EL (cell line): ENCODE measurements at regions not wholly inside any gene's neighbourhood (a gene's known extent, or its start where the extent isn't known, plus 50 kb on each side); places are given as distances from the start of the nearest gene placed in this dataset.

Source experiments
- DNase-seq: peaks from one replicate; pipeline ENCODE4 v3.0.0-alpha.2; 2016

DNA sequence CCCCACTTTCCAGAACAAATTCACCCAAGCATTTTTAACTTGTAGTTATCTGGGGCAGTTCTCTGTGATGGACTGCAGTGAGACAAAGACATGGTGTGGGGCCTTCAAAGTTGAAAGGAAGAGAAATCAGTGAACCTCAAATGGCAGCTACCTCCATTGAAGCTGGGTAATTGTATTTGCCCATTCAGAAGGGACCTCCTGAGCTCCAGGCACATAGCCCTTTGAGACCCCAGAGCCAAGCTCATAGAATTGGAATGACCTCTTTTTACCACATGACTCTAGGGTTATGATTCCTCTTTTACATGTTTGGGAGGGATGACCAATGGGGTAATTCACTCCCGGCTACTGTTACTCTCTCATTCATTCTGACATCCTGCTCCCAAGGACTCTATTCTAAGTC lies 368.4 kb upstream of the ITGA1 start:
- DNase-seq, result no peak

- DNase-seq, result no peak
Measured at GRCh38 chr5:52427615-52428014, 360.1 kb upstream of the ITGA1 start.

DNA sequence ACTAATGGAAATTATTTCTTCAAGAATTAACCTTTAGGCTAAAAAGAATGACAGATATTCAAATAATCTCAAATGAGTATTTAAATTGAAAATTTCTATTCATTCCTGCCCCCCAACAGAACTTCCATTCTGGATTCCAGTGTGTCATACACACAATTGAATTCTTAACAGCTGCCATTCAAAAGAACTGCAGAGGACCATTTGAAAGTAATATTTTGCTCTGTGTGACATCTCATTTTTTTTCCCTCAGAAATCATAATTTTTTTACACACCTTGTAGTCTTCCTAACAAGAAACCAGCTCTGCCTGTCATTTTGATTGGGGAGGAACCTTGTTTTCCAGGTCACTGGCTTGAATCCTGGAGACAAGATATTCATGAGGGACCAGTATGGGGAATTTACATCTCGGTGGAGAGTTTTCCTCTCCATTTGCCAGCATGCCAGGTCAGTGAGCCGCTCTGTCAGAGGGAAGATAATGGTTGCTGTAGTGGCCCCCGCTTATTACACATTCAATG lies 358.7 kb upstream of the ITGA1 start:
- no peak for DNase-seq

DNA sequence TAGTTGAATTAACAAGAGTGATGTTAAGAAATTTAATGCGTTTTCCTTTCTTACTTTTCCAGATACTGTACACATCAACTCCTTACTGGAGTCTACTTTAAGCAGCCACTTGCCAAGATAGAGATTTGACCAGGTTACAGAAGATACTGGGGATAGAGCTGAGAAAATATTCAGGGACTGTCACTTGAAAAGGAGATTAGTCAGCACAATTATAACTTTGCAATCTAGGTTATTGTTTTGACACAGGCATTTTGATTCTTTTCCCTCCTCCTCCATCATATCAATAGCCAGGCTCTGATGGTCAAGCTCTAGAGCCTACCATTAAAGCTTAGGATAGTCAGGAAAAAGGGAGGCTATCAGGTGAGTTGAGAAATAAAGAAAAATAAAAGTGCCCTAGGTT lies 345.9 kb upstream of the ITGA1 start:
- DNase-seq, result no peak

DNA sequence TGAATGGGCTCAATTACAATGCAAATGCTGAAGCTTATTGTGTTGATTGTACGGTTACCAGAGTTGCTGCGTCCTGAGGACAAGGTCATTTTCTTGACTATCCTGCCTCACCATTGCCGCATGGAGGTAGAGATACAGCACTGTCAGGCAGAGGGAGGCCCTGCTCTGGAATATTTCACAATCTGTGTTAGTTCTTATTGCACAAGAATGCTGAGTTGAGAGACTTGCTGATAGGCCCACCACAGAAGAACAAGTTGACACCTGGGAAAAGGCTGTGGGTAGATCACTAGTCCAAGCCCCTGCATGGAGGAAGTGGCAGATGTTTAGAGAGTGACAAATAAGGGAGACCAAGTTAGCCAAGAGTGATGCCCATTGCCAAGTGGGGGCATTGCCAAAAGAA lies 344.5 kb upstream of the ITGA1 start:
- no peak for DNase-seq

GRCh38 chr5:52448111-52448510 lies 339.6 kb upstream of the ITGA1 start:
- no peak for DNase-seq

DNA sequence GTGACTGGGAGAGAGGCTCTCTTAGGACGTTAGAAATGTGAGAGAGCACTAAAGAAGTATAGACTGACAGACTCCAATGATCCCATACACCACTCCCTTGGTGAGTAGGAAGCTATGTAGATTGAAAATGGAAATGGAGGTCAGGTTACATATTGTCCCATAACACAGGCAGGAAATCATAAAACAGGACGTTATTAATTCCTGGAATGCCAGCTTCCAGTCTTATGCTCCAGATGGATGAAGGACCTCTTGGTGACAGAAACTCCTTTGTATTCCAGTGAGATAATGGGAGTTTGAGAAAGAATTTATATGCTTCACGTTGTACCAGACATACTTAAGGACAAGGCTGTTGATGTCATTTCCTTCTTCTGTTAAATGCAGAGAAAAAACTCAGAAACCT lies 338.2 kb upstream of the ITGA1 start:
- no peak for DNase-seq

- no peak for DNase-seq
Measured at GRCh38 chr5:52452098-52452497, 335.6 kb upstream of the ITGA1 start.

GRCh38 chr5:52453176-52453575 lies 334.5 kb upstream of the ITGA1 start:
- no peak for DNase-seq

- DNase-seq, result no peak
Measured at GRCh38 chr5:52455920-52456319, 331.8 kb upstream of the ITGA1 start.

DNA sequence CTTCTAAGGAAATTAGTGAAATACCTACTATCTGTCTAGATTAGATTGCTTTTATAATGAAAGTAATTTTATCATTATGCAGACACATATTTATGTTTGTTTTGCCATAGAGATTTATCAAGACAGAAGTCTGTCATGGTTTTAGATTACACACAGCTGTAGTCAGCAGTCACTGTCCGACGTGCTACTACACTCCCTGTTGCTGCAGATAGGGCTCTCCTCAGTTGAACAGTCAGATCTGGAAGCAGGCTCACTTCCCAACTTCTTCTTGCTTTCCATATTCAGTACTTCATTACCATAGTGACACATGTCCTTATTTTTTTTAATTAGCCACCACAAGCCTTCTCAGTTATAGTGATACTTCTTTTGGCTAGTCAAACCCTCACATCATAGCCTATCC lies 329.9 kb upstream of the ITGA1 start:
- no peak for DNase-seq

GRCh38 chr5:52466113-52466512 lies 321.6 kb upstream of the ITGA1 start:
- DNase-seq, result no peak

DNA sequence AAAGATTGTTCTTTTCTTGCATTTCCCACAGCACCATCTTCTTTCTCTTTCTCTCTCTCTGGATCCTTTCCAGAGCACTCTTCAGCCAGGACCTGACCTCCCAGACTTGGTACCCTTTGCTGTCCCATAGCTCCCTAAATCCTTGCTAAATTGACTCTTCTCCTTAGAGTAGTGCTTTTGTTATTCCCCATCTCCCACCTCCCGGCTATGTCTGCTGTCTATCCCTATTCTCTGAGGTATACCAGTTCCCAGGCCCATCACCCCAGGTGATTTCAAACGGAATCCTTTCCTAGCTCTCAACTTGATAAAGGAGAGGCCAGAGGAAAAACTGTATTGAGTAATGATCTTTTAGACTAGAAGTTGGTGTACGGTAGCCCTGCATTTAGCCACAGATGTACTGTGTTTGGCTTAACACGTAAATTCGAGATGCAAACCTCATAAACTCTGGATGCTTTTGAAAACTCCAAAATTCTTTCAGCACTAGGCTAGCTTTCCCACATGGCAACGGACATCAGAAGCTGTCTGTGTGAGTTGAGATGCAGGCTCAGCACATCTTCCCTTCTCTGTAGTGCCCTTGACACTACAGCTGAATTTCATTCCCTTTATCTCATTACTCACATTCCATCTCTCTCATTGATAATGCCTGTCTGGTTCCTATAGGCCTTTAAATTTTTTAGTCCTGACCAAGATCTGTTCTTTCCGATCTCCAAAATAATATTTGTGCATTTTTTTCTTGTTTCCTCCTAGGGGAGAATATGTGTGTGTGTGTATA lies 320.8 kb upstream of the ITGA1 start:
- no peak for DNase-seq

DNA sequence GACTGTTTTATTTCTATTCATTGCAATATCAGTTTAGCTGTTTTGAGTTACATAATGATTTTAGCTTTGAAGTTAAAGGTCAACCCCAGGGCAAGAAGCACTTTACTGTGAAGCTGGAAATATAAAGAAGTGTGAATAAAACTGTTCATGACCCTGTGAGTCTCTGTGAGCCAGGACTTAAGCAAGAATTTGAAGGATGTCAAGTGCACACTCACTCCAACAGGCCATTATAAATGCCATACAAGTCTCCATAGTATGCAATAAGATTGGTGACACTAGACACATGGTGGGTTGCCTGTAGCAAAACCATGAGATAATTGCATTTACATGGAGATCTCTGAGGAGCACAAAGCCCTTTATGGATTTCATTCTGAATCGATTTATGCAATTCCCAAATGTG lies 318.7 kb upstream of the ITGA1 start:
- DNase-seq, result no peak

DNA sequence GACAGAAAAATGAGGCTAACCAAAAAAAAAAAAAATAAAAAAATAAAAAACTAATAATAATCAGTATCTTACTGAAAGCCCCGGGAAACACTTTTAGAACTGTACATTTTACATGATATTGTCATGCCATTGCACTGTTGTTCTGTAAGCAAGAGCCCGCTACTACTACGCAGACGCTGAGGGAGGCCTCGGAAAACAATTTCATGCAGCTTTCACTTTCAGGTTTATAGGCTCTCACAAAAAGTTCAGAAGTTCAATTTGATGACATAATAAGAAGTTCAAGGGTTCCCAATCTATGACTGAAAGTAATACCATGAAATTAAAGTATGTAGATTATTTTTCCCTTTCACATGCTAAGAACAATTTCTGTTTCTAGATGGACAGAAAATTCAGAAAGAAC lies 318.3 kb upstream of the ITGA1 start:
- no peak for DNase-seq

DNA sequence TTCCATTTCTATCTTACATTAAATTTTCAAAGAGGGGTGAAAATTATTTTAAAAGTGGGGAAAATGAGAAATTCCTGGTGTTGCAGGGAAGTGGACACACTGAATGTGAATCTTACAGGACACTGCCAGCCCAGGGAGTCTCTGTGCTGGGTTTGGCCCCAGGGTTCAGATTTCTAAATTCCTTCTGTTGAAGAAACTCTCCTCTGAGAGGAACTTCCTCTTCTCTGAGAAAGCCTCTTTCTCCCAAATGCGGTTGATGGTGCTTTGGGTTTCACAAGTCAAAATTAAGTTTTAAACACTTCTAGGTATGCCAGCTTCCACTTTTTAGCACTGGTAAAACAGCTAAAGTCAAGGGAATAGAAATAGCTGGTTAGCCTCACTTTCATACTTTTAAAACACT lies 317.9 kb upstream of the ITGA1 start:
- no peak for DNase-seq

- DNase-seq, result no peak
Measured at GRCh38 chr5:52476346-52476745, 311.4 kb upstream of the ITGA1 start.

GRCh38 chr5:52481201-52481600 lies 306.5 kb upstream of the ITGA1 start:
- no peak for DNase-seq

- DNase-seq, result no peak
Measured at GRCh38 chr5:52481851-52482250, 305.9 kb upstream of the ITGA1 start.

GRCh38 chr5:52491071-52491787 lies 296.5 kb upstream of the ITGA1 start:
- no peak for DNase-seq

DNA sequence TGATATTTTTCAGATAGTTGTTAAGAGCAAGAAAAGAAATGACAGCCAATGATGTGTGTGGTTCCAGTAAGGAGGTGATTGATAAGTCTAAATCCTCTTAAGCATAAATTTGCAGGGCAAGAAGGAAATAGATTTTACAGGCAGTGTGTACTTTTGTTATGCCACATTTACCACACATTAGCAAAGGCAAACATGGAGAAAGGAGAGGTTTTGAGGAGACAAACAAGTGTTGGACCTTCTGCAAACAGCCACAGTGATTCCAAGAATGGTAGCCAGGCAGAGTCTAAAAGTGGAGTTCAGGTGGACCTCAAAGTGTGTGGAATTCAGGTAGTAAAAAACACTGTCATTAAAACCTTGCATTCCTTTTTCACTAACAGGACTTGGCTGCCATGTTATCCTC lies 295.9 kb upstream of the ITGA1 start:
- DNase-seq, result no peak

DNA sequence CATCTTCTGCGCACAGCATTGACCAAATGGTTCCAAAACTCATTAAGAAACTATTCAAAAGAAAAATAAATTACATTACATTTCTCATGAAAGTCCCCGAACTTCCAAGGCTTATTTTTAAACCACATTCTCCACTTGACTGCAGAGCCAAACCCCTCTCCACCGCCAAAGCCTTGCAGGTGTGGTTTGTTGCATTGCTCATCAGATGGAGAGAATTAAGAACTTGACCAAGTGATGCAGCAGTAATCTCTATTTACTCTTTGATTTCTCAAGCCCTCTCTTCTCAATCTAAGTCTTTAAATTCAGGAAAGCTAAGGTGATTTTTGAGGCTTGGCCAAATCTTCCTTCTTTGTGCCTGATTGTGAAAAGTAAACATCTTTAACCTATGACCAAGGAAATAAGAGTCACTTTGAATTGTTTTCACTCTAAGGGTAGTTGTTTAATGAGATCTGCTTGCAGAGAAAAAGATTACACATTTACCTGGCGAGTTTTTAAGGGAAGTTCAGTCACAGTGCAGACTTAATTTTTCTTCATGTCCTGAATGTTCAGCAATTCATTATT lies 290.5 kb upstream of the ITGA1 start:
- no peak for DNase-seq

DNA sequence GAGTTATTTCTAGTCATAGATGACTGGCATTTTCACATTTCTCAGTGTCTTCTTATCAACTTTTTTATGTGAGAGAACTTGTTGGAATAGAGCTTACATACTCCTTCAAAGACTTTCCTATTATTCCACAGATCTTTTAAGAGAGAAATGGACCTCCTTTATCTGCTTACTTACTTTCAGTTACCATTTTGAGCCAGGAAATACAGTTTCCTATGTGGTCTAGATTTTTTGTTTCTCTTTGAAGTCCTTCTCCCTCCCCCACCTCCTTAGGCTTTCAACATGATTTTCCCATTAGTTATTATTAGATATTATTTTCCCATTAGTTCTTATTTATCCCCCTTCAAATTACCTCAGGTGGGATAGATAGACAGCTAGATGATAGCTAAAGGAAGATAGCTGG lies 289.1 kb upstream of the ITGA1 start:
- no peak for DNase-seq

DNA sequence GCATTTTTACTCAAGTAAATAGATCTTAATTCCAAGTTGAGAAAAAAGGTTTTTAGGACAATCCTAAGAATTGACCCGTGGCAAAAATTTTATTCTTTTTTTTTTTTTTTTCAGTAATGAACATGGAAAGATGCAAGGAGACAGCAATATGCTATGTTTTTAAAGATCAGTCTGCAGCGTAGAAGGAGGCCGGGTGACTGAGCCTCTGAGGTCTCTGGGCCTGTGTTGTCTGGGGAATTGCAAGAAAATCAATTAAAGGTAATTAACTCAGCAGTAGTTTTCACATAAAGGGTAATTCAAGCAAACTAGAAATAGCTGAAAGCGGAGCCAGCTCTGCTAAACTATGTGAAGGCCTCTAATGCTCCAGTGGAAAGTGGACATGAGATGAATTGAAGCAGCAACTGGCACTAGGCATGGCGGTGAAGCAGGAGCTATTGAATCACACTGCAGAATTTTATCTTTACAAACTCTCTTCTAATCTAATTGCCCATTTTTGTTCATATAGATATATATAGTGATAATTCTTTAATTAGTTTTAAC lies 285.2 kb upstream of the ITGA1 start:
- no peak for DNase-seq
